OCI-LY3 (cell line): ENCODE measurements at regions not wholly inside any gene's neighbourhood (a gene's known extent, or its start where the extent isn't known, plus 50 kb on each side); places are given as distances from the start of the nearest gene placed in this dataset.
"Not testable (repeated sequence)": the region's sequence is repeated elsewhere in the genome, so short reads cannot be mapped to it uniquely, and the experiment has no call there.

ENCODE experiments used
- H2AFZ ChIP-seq: fragments of 200-600, 300-600 bp; shearing (Covaris generic); 2 replicates; pipeline ENCODE4 v1.6.0; 2014; ENCODE audit warnings: antibody characterized with exemption, low read depth, low read length
- H3K27ac ChIP-seq: fragments of 200-600, 300-600 bp; sonication (generic); 2 replicates; pipeline ENCODE4 v1.5.1; 2014; ENCODE audit warnings: mild to moderate bottlenecking, low read length, moderate library complexity, mixed read lengths
- H3K27me3 ChIP-seq: fragments of 200-600, 300-600 bp; sonication (generic); 2 replicates; pipeline ENCODE4 v1.6.1; 2014; ENCODE audit warnings: low read depth, low read length, mixed read lengths
- H3K36me3 ChIP-seq: fragments of 200-600, 300-600 bp; sonication (generic); replicated peaks from 2 replicates; pipeline ENCODE3; 2014; ENCODE audit warnings: low read depth, low read length, mixed read lengths
- H3K4me1 ChIP-seq: fragments of 300-600, 200-600 bp; sonication (generic); 2 replicates; pipeline ENCODE4 v1.6.1; 2014; ENCODE audit warnings: low read length, mixed read lengths
- H3K4me2 ChIP-seq: fragments of 200-600, 300-600 bp; sonication (generic); 2 replicates; pipeline ENCODE4 v1.6.1; 2014; ENCODE audit warnings: low read length, mixed read lengths
- H3K4me3 ChIP-seq: fragments of 300-600, 200-600 bp; sonication (generic); 2 replicates; pipeline ENCODE4 v1.5.1; 2014; ENCODE audit warnings: antibody characterized with exemption, mild to moderate bottlenecking, low read length, moderate library complexity
- H3K79me2 ChIP-seq: fragments of 300-600, 200-600 bp; shearing (Covaris generic); 2 replicates; pipeline ENCODE4 v1.6.1; 2014; ENCODE audit warnings: mild to moderate bottlenecking, low read length, mixed read lengths
- H3K9ac ChIP-seq: fragments of 300-600, 200-600 bp; shearing (Covaris generic); 2 replicates; pipeline ENCODE4 v1.6.0; 2014; ENCODE audit warnings: mild to moderate bottlenecking, low read length, moderate library complexity
- H3K9me3 ChIP-seq: fragments of 200-600, 300-600 bp; shearing (Covaris generic); 2 replicates; pipeline ENCODE4 v1.6.1; 2014; ENCODE audit warnings: low read length, mixed read lengths; ENCODE audit not compliant: insufficient read depth
- H4K20me1 ChIP-seq: fragments of 200-600, 300-600 bp; sonication (generic); 2 replicates; pipeline ENCODE4 v1.6.1; 2016; ENCODE audit warnings: low read length, mixed read lengths; ENCODE audit not compliant: insufficient read depth

DNA sequence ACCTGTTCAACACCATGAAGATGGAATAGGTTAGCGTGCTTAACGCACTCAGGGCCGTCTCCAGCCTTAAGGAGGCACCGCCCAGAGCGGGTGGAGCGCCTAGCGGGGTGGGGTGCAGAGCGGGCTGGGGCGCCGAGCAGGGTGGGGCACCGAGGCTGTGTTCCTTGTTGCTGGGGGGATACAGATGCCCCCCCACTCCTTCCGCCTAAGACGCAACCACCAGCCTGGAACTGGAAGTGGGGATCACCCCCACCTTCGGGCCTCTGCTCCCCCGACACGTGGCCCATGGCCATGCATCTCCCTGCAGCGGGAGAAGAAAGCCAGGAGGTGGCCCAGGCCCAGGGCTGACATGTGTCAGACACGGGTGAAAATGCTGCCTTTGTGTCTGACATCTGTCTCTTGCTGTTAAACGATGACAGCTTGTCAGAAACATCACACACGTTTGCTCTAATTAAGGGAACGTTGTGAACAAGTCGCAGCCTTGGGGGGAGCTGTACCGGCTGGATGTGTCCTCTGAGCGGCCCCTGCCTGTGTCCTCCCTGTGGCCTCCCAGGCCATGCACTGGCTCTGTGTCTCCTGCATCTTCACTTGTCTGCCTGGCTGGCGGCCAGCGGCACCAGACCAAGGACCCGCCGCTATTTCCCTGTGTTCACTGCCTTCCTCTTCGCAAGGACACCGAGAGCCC is 192.5 kb downstream of the LAT start:
- H2AFZ ChIP-seq, H4K20me1 ChIP-seq, H3K4me2 ChIP-seq, H3K4me3 ChIP-seq, H3K79me2 ChIP-seq, H3K9ac ChIP-seq, H3K27me3 ChIP-seq, H3K27ac ChIP-seq, H3K9me3 ChIP-seq, H3K36me3 ChIP-seq: not testable (repeated sequence)
- peaks cover 22% of the 10 kb centered on the region for H3K4me1 ChIP-seq

DNA sequence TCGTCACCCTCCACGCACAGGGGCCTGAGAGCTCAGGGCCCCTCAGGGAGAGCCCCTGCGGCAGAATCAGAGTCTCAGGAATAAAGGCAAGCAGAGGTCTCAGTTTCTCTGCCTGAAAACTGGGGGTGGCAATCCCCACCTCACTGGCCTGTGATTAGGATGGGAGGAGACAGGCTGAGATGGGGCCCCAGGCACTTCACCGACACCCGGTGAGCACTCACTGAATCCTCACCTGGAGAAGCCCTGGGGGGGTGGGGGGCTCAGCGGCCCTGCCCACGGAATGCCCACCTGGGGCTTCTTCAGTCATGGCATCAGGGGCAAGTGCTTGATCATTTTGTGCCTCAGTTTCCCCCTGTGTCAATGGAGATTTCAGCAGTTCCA is 192.0 kb downstream of the LAT start:
- H3K27ac ChIP-seq, H3K36me3 ChIP-seq, H4K20me1 ChIP-seq, H3K4me3 ChIP-seq, H3K79me2 ChIP-seq, H3K27me3 ChIP-seq, H2AFZ ChIP-seq, H3K4me2 ChIP-seq, H3K9ac ChIP-seq, H3K9me3 ChIP-seq: not testable (repeated sequence)
- peaks cover 18% of the 10 kb centered on the region for H3K4me1 ChIP-seq

DNA sequence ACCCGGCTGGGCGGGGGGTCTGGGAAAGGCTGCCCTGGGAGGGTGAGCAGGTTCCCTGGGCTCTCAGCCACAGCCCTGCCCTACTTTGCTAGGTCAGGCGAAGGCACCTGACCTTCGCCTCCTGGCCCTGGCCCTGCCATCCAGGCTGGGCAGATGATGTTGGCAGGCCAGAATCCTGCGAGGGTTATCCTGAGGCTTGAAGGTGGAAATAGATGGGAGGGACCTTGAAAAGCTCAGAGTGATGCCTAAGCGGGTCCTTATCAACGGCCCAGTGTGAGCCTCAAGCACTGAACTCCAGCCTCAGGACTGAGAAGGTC is 191.3 kb downstream of the LAT start:
- not testable (repeated sequence) for H3K36me3 ChIP-seq, H3K27ac ChIP-seq, H3K4me3 ChIP-seq, H4K20me1 ChIP-seq, H3K4me2 ChIP-seq, H3K9me3 ChIP-seq, H2AFZ ChIP-seq, H3K27me3 ChIP-seq, H3K79me2 ChIP-seq, H3K9ac ChIP-seq
- H3K4me1 ChIP-seq: peaks cover 17% of the 10 kb centered on the region

DNA sequence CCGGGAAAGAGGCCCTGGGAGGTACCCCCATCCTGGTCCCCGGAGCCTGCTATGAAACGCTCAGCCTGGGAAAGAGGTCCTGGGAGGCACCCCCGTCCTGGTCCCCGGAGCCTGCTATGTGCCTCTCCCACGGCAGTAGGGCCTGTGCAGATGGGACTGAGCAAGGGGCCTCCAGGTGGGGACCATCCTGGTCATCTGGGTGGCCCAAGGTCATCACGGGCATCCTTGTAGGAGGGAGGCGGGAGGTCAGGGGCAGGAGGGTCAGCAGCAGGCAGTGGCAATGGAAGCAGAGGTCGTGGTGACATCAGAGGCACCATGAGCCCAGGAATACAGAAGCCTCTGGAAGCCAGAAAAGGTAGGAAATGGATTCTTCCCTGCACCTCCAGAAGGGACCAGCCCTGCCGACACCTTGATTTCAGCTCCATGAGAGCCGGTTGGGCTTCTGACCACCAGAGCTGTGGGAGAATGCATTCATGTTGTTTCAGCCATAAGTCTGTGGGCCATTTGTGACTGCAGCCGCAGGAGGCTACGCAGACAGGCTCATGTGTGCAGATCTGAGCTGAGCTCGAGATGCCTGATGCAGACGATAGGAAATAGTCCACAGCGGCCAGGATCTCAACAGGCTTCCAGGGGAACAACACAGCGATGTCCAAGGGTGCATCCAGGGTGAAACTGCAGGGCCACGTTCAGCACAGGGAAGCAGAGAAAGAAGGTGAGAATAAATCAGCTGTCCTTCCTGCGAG is 190.7 kb downstream of the LAT start:
- not testable (repeated sequence) for H3K9me3 ChIP-seq, H3K27ac ChIP-seq, H3K9ac ChIP-seq

DNA sequence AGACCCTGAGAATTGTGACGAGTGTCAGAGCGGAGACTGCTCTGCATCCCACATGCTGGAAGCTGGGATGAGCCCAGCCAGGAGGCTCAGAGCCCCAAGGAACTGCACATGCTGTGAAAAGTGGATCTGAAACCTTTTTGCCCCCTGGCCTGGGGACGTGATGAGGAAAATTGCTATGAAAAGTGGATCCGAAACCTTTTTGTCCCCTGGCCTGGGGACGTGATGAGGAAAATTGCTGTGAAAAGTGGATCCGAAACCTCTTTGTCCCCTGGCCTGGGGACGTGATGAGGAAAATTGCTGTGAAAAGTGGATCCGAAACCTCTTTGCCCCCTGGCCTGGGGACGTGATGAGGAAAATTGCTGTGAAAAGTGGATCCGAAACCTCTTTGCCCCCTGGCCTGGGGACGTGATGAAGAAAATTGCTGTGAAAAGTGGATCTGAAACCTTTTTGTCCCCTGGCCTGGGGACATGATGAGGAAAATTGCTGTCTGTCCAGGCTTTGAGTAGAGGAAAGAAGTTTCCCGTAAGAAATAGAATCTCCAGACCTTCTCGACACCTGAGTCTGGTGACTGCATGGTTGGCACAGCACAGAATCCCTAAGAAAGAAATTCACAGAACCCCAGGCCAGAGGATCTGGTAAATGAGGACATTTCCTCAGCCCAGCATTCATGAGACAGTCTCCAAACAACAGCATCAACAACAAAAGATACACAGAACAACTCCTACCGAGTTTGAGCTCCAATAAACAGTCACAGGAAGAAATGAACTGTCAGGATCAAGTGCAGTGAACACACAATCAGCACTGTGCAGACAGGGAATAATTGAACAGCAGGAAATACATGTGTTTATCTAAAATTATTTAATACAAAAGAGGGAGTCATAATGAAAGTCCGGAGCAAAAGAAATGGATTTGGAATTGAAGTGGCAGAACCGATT is 188.8 kb downstream of the LAT start:
- H3K4me3 ChIP-seq, H3K9me3 ChIP-seq, H3K79me2 ChIP-seq, H4K20me1 ChIP-seq, H2AFZ ChIP-seq, H3K27me3 ChIP-seq, H3K9ac ChIP-seq, H3K36me3 ChIP-seq: not testable (repeated sequence)
- peak overlapping the region; percentile 36; the same call in 1 of the 2 replicates for H3K4me2 ChIP-seq
- H3K27ac ChIP-seq: peak overlapping the region; percentile 16; the same call in 1 of the 2 replicates
- H3K4me1 ChIP-seq: peaks cover 17% of the 10 kb centered on the region

More for the DNA sequence above, 190.7 kb downstream of the LAT start:
- H3K79me2 ChIP-seq, H2AFZ ChIP-seq, H3K36me3 ChIP-seq, H3K4me3 ChIP-seq, H3K4me2 ChIP-seq, H4K20me1 ChIP-seq, H3K27me3 ChIP-seq: not testable (repeated sequence)
- H3K4me1 ChIP-seq: peaks cover 17% of the 10 kb centered on the region

DNA sequence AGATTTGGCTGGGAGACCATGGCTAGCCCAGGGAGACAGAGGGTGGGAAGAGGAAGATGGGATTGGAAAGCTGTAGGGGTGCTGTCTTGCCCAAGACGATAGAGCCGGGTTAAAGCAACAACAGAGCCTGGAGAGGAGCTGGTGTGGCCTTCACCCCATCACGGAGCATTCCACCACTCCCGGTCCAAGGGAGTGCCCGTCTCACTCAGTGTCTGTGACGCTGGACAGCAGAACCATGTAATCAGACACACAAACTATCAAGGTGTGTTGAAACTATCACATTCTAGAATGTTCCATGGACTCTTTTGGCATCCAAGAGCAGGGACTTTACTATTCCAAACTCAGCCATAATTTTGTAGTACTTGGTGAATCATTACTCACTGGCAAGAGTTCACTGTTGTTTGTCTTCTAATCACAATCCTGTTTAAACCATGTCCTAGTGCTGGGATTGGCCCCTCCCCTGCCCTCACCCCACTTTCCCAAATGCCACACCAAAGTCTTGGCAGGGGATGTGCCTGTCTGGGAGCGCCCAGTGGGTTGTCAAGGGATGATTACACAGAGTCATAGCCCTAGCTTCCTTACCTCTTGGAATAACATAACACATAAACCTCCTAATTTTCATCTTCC is 187.4 kb downstream of the LAT start:
- not testable (repeated sequence) for H3K36me3 ChIP-seq, H3K79me2 ChIP-seq, H3K9me3 ChIP-seq, H2AFZ ChIP-seq, H3K27me3 ChIP-seq, H3K9ac ChIP-seq, H3K27ac ChIP-seq, H3K4me3 ChIP-seq, H4K20me1 ChIP-seq
- H3K4me1 ChIP-seq: peaks cover 17% of the 10 kb centered on the region
- 0 out of 2 replicates have a peak overlapping the region, but pooled peaks have one; percentile 36 for H3K4me2 ChIP-seq

DNA sequence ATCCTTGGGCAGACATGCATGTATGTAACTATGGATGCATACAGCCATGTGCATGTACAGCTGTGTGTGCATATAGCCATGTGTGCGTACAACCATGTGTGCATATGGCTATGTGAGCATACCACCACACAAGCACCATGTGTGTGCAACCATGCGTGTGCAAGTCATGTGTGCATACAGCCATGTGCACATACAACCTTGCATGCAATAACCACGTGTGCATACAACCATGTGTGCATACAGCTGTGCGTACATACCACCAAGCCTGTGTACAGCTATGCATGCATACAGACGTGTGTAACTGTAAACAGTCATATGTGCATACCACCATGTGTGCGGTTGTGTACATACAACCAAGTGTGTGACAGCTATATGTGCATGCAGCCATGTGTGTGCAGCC is 186.4 kb downstream of the LAT start:
- H3K27ac ChIP-seq, H3K9ac ChIP-seq, H3K36me3 ChIP-seq, H3K4me2 ChIP-seq, H3K27me3 ChIP-seq, H3K79me2 ChIP-seq, H2AFZ ChIP-seq, H3K4me3 ChIP-seq, H3K9me3 ChIP-seq, H4K20me1 ChIP-seq: not testable (repeated sequence)
- H3K4me1 ChIP-seq: peaks cover 17% of the 10 kb centered on the region

DNA sequence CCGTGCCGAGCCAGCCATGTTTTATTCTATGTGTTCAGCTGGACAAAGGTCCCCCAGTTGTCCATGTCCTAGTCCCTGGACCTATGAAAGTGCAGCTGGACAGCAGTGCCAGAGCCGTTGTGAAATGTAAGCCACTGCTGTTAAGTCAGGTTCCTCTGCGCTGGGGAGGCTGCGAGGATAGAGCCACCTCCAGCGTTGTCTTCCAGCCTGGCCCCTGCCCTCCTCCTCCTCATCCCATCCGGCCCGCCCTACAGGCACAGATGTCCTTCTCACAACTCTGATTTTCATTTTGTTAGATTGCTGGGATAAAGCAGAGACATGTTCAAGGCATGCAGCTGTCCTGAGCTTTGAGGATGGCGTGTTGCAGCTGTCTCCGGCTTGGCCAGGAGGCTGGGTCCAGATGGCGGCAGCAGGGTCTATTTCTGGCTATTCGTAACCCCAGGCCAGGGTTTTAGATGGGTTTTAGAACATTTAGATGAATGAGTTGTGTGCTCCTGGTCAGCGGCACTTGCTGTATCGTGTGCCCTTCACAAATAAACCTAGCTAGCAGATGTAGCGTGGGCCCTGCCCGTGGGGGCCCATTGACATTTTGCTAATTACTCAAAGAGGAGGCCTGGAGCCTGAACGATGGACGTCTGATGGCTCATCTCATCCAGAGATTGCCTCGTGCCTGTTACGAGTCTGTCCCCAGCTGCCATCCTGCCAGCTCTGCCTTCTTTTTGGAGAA is 185.7 kb downstream of the LAT start:
- not testable (repeated sequence) for H2AFZ ChIP-seq, H3K4me2 ChIP-seq, H3K9me3 ChIP-seq, H3K79me2 ChIP-seq, H4K20me1 ChIP-seq, H3K27ac ChIP-seq, H3K9ac ChIP-seq, H3K4me3 ChIP-seq, H3K27me3 ChIP-seq, H3K36me3 ChIP-seq
- peaks cover 17% of the 10 kb centered on the region for H3K4me1 ChIP-seq
